GM12878 (cell line): ENCODE measurements at regions not wholly inside any gene's neighbourhood (a gene's known extent, or its start where the extent isn't known, plus 50 kb on each side); places are given as distances from the start of the nearest gene placed in this dataset.

Experiments used
- BHLHE40 ChIP-seq, 2 experiments: fragments of 450-650 bp in 1 of 2; IDR thresholded peaks; 2 replicates each; pipeline ENCODE4 v1.6.1; 2011 to 2017; ENCODE audit warnings: low read depth in 2 of 2, borderline replicate concordance in 1 of 2, improper control_type of control experiment in 1 of 2, low read length in 1 of 2, mild to moderate bottlenecking in 1 of 2
- CTCF ChIP-seq, 3 experiments: IDR thresholded peaks in 2 of 3; conservative IDR thresholded peaks in 1 of 3; 2 replicates each; pipeline ENCODE4 v1.5.1; 2011; ENCODE audit warnings: low read depth in 3 of 3, low read length in 3 of 3, mild to moderate bottlenecking in 3 of 3, control low read depth in 2 of 3, moderate library complexity in 2 of 3, inconsistent platforms in 1 of 3, mixed read lengths in 1 of 3; ENCODE audit not compliant: control insufficient read depth in 2 of 3, insufficient read depth in 1 of 3; ENCODE audit errors: extremely low read depth in 1 of 3
- EZH2 ChIP-seq: IDR thresholded peaks from 2 replicates; pipeline ENCODE4 v1.6.1; 2012; ENCODE audit warnings: low read depth, mild to moderate bottlenecking, control low read depth, inconsistent platforms, low read length, borderline replicate concordance; ENCODE audit not compliant: control insufficient read depth
- FOXK2 ChIP-seq: fragments of 450-650 bp; IDR thresholded peaks from 2 replicates; pipeline ENCODE4 v1.6.1; 2017; ENCODE audit warnings: mild to moderate bottlenecking, moderate library complexity
- NKRF ChIP-seq: fragments of 450-650 bp; conservative IDR thresholded peaks from 2 replicates; pipeline ENCODE4 v1.6.1; 2017; ENCODE audit warnings: mild to moderate bottlenecking, moderate library complexity
- RAD21 ChIP-seq: IDR thresholded peaks from 2 replicates; pipeline ENCODE4 v1.6.1; 2011; ENCODE audit warnings: mild to moderate bottlenecking, low read depth, low read length, moderate library complexity; ENCODE audit not compliant: insufficient read depth
- SIN3A ChIP-seq: IDR thresholded peaks from 2 replicates; pipeline ENCODE4 v1.6.1; 2012; ENCODE audit warnings: low read depth, low read length, improper control_type of control experiment
- SPI1 ChIP-seq: IDR thresholded peaks from 2 replicates; pipeline ENCODE4 v1.6.1; 2011; ENCODE audit warnings: low read depth, mild to moderate bottlenecking, low read length, moderate library complexity, borderline replicate concordance; ENCODE audit not compliant: insufficient read depth

- TF ChIP-seq EZH2 (no peak), CTCF (IDR thresholded peaks at IDR 0.05 in 2 of 3, conservative IDR thresholded peaks at IDR 0.05 in 1 of 3; ENCODE audit: control insufficient read depth in 2 of 3, extremely low read depth in 1 of 3, insufficient read depth in 1 of 3, low read depth in 3 of 3, low read length in 3 of 3) (no peak), RAD21 (no peak), NKRF (no peak), BHLHE40 (IDR thresholded peaks at IDR 0.05; ENCODE audit: borderline replicate concordance in 1 of 2, low read depth in 2 of 2, low read length in 1 of 2) (no peak), SIN3A (no peak), SPI1 (no peak), FOXK2 (no peak)
These were observed 146.3 kb upstream of the GPR26 start for GRCh38 chr10:123519861-123520260.
